GM19372 (cell line): ENCODE measurements at regions not wholly inside any gene's neighbourhood (a gene's known extent, or its start where the extent isn't known, plus 50 kb on each side); places are given as distances from the start of the nearest gene placed in this dataset.
"Not testable (repeated sequence)": the region's sequence is repeated elsewhere in the genome, so short reads cannot be mapped to it uniquely, and the experiment has no call there.

Source experiments
- ATAC-seq: cut with Tn5 transposase; IDR thresholded peaks from one replicate; pipeline ENCODE4 v1.9.1; 2021; ENCODE audit warnings: mild to moderate bottlenecking, low read depth, moderate library complexity; ENCODE audit not compliant: unreplicated experiment

GRCh38 chr6:40852779-40853373, 186.1 kb downstream of the UNC5CL start:
- no peak for ATAC-seq

- ATAC-seq = no peak
Measured at GRCh38 chr6:40849546-40849945, 189.5 kb downstream of the UNC5CL start.

- ATAC-seq = no peak
Measured at GRCh38 chr6:40848868-40849514, 190.0 kb downstream of the UNC5CL start.

GRCh38 chr6:40848038-40848437, 191.0 kb downstream of the UNC5CL start:
- ATAC-seq = no peak

- ATAC-seq = no peak
Measured at GRCh38 chr6:40845553-40845952, 193.5 kb downstream of the UNC5CL start.

GRCh38 chr6:40844246-40844645, 194.8 kb downstream of the UNC5CL start:
- ATAC-seq = no peak

- ATAC-seq = no peak
Measured at GRCh38 chr6:40841721-40842120, 197.3 kb downstream of the UNC5CL start.

- no peak for ATAC-seq
Measured at GRCh38 chr6:40832691-40833090, 206.3 kb downstream of the UNC5CL start.

GRCh38 chr6:40831381-40831780, 207.6 kb downstream of the UNC5CL start:
- no peak for ATAC-seq

- ATAC-seq = no peak
Measured at GRCh38 chr6:40825102-40825501, 213.9 kb downstream of the UNC5CL start.

GRCh38 chr6:40823917-40824891, 214.8 kb downstream of the UNC5CL start:
- ATAC-seq = not testable (repeated sequence)

GRCh38 chr6:40822619-40823018, 216.4 kb downstream of the UNC5CL start:
- ATAC-seq = no peak

GRCh38 chr6:40819182-40819834, 219.7 kb downstream of the UNC5CL start:
- no peak for ATAC-seq

- ATAC-seq = no peak
Measured at GRCh38 chr6:40817369-40817768, 221.7 kb downstream of the UNC5CL start.

GRCh38 chr6:40816601-40817000, 222.4 kb downstream of the UNC5CL start:
- no peak for ATAC-seq

- no peak for ATAC-seq
Measured at GRCh38 chr6:40815731-40816130, 223.3 kb downstream of the UNC5CL start.

GRCh38 chr6:40810171-40810570, 223.0 kb upstream of the LRFN2 start:
- no peak for ATAC-seq

GRCh38 chr6:40809627-40810026, 222.5 kb upstream of the LRFN2 start:
- no peak for ATAC-seq

- no peak for ATAC-seq
Measured at GRCh38 chr6:40807484-40807883, 220.3 kb upstream of the LRFN2 start.

- ATAC-seq = no peak
Measured at GRCh38 chr6:40806256-40806864, 219.2 kb upstream of the LRFN2 start.
